NCI-H2081 treated with DMSO at 0.1 percent for 48 hours (cell line): ENCODE measurements at regions not wholly inside any gene's neighbourhood (a gene's known extent, or its start where the extent isn't known, plus 50 kb on each side); places are given as distances from the start of the nearest gene placed in this dataset.

Experiments
- DNase-seq: peaks from one replicate; lab custom pipeline; 2025; lab: John Stamatoyannopoulos, UW

- no peak for DNase-seq
These were observed 68.6 kb upstream of the FOXA2 start for GRCh38 chr20:22652681-22653588.

GRCh38 chr20:22653658-22654642 lies 69.6 kb upstream of the FOXA2 start:
- DNase-seq = no peak

GRCh38 chr20:22663528-22664025 lies 79.2 kb upstream of the FOXA2 start:
- DNase-seq = no peak

- DNase-seq = no peak
These were observed 82.8 kb upstream of the FOXA2 start for GRCh38 chr20:22667198-22667597.

GRCh38 chr20:22672191-22672590 lies 87.8 kb upstream of the FOXA2 start:
- DNase-seq = no peak

GRCh38 chr20:22673467-22673866 lies 89.1 kb upstream of the FOXA2 start:
- DNase-seq = no peak

- DNase-seq = no peak
These were observed 91.0 kb upstream of the FOXA2 start for GRCh38 chr20:22675341-22675740.

- no peak for DNase-seq
These were observed 94.3 kb upstream of the FOXA2 start for GRCh38 chr20:22678678-22679077.

GRCh38 chr20:22679197-22679596 lies 94.8 kb upstream of the FOXA2 start:
- no peak for DNase-seq

GRCh38 chr20:22680031-22680740 lies 95.8 kb upstream of the FOXA2 start:
- DNase-seq = no peak

GRCh38 chr20:22681591-22682248 lies 97.3 kb upstream of the FOXA2 start:
- DNase-seq = no peak

- DNase-seq = no peak
These were observed 98.0 kb upstream of the FOXA2 start for GRCh38 chr20:22682381-22682780.

GRCh38 chr20:22684072-22684762 lies 99.8 kb upstream of the FOXA2 start:
- DNase-seq = peak; percentile 30

- no peak for DNase-seq
These were observed 100.5 kb upstream of the FOXA2 start for GRCh38 chr20:22684763-22685443.

- DNase-seq = peak; percentile 54
These were observed 101.7 kb upstream of the FOXA2 start for GRCh38 chr20:22686097-22686496.

GRCh38 chr20:22687676-22688349 lies 103.4 kb upstream of the FOXA2 start:
- no peak for DNase-seq

- DNase-seq = no peak
These were observed 104.1 kb upstream of the FOXA2 start for GRCh38 chr20:22688485-22688884.

GRCh38 chr20:22689266-22689665 lies 104.9 kb upstream of the FOXA2 start:
- DNase-seq = no peak

GRCh38 chr20:22690000-22690399 lies 105.6 kb upstream of the FOXA2 start:
- DNase-seq = no peak
